Uterus (tissue), 2 donors: ENCODE measurements at regions not wholly inside any gene's neighbourhood (a gene's known extent, or its start where the extent isn't known, plus 50 kb on each side); places are given as distances from the start of the nearest gene placed in this dataset.

ENCODE experiments used
- POLR2A ChIP-seq, 2 donors: fragments of 450-650 bp; IDR thresholded peaks; one replicate each; pipeline ENCODE4 v1.6.1; 2016; ENCODE audit warnings: antibody characterized with exemption in 2 of 2, mild to moderate bottlenecking in 1 of 2, moderate library complexity in 1 of 2
- TF ChIP-seq, protein P1 (sequence below), 4 experiments: fragments of 200-600 bp in 2 of 4; fragments of 450-650 bp in 2 of 4; sonication (generic) in 2 of 4; IDR thresholded peaks; one replicate each; pipeline ENCODE4 v1.5.1; 2016 to 2019; ENCODE audit warnings: antibody characterized with exemption in 4 of 4, mild to moderate bottlenecking in 2 of 4, moderate library complexity in 1 of 4

DNA sequence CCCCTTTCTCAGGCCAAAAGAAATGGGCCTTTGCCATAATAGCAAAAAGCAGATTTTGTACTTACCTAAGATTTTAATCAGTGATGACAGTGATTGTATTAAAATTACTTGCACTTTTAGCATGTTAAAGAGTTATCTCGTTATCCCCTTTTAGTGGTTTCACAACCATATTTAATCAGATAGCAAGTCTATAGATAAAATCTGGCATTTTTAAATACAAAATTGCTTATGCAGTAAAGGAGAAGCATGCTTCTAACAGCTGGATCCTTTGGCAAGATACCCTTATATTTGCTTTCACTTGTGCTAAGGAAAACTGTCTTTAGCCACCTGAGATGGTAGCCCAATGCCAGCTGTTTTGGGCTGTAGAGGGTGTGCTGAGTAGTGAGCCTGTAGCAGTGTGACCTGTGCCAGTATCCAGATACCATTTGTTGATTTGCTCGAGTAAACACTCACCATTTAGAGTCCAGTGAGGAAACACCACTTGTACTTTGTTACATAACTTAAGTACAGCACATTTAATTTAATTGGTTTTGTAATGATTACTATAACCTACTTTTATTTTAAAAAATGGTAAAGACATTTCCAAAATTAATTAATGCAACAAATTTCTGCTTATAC lies 314.4 kb upstream of the ZP4 start:
- TF ChIP-seq POLR2A (IDR thresholded peaks at IDR 0.05): no peak
- TF ChIP-seq, protein P1, sequence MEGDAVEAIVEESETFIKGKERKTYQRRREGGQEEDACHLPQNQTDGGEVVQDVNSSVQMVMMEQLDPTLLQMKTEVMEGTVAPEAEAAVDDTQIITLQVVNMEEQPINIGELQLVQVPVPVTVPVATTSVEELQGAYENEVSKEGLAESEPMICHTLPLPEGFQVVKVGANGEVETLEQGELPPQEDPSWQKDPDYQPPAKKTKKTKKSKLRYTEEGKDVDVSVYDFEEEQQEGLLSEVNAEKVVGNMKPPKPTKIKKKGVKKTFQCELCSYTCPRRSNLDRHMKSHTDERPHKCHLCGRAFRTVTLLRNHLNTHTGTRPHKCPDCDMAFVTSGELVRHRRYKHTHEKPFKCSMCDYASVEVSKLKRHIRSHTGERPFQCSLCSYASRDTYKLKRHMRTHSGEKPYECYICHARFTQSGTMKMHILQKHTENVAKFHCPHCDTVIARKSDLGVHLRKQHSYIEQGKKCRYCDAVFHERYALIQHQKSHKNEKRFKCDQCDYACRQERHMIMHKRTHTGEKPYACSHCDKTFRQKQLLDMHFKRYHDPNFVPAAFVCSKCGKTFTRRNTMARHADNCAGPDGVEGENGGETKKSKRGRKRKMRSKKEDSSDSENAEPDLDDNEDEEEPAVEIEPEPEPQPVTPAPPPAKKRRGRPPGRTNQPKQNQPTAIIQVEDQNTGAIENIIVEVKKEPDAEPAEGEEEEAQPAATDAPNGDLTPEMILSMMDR (IDR thresholded peaks at IDR 0.05): no peak
